NK-92 treated with Interleukin-12 subunit alpha and Interleukin-12 subunit beta, amount 100 ng/mL, for 24 hours (cell line): ENCODE measurements at regions not wholly inside any gene's neighbourhood (a gene's known extent, or its start where the extent isn't known, plus 50 kb on each side); places are given as distances from the start of the nearest gene placed in this dataset.

ENCODE experiments used
- DNase-seq: peaks from one replicate; lab custom pipeline; 2025; lab: John Stamatoyannopoulos, UW

DNA sequence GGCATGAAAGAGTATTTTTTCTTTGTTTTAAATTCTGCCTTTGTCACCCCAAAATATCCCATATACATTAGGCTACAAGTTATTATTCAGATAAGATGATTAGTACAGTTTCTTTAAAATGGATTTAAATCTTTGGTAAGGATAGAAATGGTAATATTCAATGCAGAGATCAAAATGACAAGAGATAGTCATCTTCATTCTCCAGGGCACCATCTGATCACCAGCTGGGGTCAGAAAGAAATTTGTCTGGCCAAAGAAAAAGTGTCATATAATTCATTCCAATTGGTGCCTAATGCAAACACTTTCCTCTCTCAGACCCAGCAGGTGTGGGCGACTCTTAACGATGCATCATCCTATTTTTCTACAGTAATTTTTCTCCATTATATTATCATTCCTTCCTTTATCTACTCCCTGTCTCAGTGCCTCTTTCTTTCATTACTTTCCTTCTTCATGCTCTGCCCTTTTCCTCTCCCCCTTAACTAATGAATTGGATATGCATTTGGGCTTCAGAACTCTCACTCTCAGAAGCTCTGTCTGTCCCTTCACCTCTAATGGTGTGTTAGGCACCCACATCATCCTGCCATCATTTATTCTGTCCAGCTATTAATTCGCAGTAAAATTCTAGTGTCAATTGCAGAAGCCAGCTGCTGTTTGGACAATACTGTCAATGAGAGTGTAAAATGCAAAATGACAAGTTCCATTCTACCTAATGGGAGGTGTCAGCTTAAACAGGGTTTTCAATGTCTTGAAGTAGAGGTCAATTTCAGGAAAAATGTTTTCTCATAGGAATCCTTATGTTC lies 570.5 kb downstream of the TDRD15 start:
- no peak for DNase-seq

DNA sequence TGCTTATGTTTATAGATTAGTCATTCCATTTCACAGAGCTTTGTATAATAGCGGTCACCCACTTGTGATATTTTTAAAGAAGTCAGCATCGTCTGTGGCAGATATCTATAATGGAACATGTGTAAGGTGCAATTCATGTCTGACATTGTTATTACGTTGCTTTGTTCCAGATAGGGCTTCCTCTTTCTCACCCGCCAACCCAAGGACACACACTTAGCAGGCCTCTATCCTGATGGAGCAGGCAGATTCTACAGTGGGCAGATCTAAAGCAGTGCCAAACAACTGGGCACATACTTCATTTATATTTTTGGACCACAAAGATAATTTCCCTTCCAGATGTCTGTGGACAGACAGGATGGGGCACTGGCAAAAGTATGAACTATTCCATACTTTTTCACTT lies 573.1 kb downstream of the TDRD15 start:
- DNase-seq, result no peak

DNA sequence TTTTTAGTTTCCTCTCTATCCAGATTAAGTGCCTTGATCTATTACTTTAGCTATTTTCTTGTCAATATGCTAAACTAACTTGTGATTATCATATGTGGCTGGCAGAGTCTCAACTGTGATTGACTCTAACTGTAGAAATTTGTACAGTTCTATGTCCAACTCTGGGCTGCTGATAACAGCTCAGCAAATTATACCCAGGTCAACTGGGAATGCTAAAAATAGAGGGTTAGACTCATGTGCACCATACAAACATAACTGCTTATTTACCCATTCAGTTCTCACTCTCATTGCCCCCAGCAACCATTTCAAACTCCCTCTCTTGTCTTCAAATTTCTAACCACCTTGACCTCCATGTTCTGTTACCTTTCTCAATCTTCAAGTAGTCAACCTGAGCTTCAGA lies 576.9 kb downstream of the TDRD15 start:
- no peak for DNase-seq

DNA sequence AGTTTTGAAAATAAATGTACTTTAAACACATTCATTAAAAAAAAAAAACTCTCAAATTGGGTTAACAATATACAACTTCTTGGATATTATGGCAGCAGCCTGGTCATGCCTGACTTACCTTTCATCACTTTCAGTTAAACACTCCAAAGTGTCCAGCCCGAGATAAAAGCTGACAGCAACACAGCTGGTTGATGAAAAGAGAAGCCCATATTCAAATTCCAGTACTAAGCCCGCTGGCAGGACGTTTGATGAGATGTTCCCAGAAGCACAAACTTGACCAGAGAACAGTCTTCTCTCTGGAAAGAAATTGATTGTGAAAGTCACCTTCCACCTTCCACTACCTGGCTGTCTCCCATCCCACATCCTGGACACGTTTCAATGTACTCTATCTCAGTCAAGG lies 586.3 kb downstream of the TDRD15 start:
- no peak for DNase-seq

DNA sequence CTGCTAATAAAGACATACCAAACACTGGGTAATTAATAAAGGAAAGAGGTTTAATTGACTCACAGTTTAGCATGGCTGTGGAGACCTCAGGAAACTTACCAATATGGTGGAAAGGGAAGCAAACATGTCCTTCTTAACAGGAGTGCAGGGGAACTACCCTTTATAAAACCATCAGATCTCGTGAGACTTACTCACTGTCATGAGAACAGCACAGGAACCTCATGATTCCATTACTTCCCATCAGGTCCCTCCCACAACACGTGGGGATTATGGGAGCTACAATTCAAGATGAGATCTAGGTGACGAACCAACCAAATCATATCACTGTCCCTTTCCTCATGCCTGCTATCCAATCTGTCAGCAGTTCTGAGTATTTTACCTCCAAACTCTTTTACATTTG lies 586.7 kb downstream of the TDRD15 start:
- no peak for DNase-seq

DNA sequence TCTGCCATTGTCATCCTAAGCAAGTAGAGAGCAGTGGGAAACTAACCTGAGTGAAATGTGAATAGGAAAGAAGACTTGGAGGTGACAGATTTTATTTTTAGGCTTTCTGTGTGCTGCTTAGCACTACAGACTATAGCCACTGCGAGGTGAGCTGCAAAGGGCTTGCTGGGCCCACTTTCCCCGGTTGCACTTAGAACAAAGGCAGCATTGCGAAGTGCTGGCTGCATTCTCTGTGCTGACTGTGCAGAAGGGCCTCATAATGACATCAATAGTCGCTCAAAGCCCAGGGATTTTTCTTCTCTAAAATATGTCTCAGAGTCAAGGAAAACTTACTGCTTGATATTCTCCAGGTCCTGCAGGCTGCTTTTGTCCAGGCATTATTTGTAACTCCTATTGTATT lies 592.1 kb downstream of the TDRD15 start:
- DNase-seq, result no peak

DNA sequence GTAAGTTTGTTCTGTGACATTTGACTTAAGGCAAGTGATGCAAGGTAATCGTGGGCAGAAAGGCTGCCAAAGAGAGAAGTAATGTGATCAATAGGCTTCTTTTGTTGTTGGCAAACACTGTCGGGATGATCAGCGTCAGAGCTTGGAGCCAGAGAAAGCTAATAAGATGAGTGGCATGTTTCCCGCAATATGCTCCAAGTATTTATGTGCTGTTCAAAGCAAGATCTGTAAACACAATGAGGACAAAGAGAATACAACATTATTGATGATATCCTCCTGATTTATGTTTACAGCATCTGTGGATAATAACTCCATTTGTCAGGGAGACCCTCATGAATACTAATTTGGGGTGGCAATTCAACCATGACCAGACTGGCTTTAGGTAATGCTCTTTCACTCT lies 603.3 kb downstream of the TDRD15 start:
- no peak for DNase-seq

DNA sequence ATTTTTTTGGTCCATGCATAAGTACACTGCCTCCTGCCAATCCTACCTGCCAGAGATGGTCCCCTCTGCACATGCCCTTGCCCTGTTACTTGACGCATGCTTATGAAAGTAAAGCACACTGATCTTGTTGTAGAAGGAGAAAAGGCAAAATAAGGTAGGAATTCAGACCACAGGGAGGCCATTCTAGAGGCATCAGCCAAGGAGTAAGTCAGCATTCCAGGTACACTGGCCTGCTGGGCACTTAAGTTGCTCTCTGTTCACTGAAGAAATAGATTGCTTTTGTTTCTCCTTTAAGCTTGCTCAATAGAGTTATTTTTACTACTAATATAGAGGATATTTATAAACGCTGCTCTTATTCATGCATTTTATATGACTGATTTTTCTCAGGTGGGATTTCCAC lies 604.4 kb downstream of the TDRD15 start:
- no peak for DNase-seq

DNA sequence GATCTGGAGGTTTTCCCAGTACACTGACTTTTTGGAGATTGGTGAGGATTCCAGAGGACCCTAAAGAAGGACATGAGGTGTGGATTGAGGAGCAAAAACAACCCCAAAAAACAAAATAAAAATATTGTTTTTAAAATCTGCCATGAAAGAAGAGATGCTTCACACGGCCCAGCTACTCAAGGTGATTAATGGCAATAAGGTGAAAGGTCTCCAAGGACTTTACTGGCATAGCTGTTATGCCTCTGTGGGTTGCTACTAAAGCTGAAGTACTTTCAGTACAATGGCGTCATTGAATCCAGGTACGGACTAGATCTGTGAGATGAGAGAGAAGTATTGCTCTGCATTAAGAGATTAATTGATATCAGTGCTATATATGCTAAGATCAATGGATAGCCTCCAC lies 606.4 kb downstream of the TDRD15 start:
- DNase-seq, result no peak

DNA sequence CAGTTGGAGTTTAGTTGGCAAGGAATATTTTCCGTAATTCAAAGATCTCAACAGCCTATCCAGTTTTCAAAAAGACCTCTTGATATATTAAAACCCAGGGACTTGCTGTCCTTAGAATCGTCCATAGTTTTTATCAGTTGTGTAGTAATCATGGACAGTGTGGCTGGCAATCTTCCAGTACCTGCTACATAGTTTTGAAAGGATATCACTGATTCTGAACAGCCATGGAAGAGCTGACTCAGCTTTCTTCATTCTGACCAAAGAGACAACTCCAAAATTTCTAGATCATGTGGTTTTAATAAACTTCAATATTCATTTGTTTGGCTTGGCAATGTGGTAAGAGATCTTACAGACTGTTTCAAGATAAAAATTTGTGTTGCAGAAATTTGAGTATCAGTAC lies 616.7 kb downstream of the TDRD15 start:
- DNase-seq, result no peak

DNA sequence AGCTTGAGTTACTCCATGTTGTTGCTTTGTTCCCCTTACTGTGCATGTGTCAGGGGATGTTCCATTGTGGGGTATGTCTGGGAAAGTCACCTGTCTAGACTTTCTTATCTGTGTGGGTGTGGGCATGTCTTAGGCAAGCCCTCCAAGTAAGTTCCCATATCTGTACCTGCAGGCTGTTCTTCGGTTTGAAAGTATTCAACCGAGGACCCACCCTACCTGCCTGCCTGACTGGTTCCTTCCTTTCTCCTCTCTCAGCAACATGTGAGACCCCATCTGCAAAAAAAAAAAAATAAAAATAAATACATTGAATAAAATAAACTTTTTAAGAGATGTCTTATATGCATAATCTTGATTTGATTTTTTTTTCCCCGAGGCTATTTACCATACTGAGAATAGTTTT lies 622.7 kb downstream of the TDRD15 start:
- DNase-seq, result no peak

DNA sequence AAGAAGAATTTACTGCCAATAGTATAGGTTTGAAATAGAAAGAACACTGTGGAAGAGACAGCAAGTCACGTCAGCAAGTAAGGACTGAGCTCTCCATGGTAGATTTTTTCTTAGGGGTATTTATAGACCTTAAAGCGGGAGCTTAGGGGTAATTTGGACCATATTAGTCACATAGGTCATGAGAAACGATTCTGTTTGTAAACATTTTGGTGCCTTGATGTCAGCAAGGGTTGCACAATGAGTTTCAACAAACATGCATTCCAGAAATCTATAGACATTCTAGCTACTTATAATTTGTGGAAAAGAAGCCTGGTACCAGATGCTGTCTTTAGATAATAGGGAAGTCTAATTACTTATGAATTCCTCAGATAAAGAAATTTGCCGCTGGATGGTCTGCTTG lies 624.7 kb downstream of the TDRD15 start:
- DNase-seq, result no peak

DNA sequence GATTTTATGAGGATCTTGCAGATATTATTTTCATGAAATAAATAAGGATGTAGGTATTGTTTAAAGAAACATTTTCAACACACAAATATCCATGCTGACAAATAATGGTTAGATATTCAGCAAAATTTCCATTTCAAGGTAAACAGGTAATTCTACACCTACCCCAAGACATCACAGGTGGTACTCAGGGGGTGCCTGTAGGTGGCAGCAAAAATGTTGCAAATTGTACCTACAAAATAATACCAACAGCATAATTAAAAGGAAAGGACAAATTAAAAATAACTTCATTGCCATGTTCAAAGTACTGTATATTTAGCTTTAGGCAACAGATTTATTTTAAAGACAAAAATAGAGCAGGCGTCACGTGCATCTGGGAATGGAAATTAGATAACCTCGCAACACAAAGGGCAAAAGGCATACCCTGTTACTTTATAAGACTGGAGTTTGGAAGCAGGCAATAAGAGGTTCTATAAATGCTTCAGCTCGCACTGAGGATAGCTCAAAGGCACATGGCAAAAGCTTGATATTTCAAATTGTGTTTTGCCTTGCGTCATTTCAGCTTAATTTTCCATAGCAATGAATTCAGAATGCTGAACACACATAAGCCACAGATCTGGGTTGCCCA lies 630.5 kb downstream of the TDRD15 start:
- no peak for DNase-seq

DNA sequence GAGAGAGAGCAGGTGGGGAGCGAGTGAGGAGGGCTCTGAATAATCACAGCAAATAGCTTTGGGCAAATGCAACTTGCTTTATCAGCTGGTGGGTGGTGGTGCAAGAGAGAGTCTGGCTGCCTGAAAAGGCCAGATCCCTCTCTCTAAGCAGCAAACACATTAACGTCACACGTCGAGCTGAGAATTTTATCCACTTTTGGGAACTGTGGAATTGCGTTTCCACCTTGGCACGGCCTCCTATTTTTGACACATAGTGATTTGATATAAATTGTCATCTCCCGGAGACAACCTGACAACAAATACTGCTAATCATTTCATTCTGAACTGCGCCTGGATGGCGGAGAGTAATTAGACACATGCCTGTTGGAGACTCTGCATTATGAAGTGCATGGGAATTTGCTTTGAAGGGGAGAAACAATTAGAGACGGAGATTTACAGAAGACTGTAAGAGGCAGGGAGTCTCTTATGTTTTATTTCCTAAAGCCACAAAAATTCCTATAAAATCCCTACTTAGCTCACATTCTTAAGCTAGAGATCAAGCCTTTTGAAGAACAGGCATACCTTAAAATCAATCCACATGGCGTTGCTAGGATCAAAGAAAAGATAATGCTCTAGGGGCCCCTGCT lies 634.1 kb downstream of the TDRD15 start:
- no peak for DNase-seq

DNA sequence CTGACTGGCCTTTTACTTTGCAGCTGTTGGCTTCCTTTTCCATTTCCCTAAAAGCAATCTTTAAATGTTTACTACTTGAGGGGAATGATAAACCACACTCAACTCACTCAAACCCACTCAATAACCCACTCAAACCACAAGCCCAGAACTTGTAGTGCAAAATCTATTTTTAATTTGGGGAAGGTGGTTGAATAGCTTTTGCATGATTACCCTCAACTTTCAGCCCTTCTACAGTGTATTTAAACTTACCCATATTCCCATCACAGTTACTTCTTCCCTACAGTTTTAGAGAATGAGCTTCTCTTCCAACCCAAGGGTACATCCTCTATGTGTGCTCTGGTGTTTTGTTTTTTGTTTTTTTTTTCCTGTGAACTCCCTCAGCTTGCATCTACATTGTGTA lies 636.1 kb downstream of the TDRD15 start:
- DNase-seq, result no peak

DNA sequence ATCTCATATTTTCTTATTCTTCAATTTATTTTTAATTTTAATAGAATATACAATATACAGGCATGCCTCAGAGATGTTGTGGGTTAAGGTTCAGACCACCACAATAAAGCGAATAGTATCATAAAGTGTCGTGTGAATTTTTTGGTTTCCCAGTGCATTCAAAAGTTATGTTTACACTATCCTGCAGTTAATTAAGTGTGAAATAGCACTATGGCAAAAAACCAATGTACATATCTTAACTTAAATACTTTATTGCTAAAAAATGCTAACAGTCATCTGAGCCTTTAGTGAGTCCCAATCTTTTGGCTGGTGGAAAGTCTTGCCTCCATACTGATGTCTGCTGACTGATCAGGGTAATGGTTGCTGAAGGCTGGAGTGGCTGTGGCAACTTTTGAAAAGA lies 637.6 kb downstream of the TDRD15 start:
- no peak for DNase-seq

DNA sequence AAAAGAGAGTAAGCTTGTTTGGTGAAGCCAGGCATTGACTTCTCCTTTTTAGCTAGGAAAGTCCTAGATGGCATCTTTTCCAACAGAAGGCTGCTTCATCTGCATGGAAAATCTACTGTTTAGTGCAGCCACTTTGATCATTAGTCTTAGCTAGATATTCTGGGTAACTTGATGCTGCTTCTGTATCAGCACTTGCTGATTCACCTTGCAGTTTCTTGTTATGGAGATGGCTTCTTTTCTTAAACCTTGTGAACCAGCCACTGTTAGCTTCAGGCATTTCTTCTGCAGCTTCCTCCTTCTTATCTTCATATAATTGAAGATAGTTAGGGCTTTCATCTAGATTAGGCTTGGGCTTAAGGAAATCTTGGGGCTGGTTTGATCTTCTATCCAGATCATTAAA lies 639.7 kb downstream of the TDRD15 start:
- DNase-seq, result no peak

DNA sequence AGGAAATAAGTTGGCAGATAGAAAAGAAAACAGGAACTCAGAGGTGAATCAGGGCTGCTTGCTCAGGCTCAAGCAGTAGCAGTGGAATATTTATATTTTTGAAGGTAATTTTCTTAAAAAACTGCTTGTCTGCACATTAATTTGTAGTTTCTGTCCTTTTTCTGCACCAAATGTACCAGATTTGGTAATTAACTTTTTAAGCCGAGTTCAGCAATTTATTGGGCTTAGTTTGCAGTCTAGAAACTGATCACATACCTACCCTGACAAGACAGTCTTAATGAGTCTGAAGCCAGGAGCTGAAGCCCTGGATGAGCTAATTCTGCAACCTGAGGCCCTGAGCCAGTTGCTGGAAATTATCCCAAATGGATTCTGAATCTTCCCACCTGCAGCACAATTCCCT lies 647.0 kb downstream of the TDRD15 start:
- no peak for DNase-seq

DNA sequence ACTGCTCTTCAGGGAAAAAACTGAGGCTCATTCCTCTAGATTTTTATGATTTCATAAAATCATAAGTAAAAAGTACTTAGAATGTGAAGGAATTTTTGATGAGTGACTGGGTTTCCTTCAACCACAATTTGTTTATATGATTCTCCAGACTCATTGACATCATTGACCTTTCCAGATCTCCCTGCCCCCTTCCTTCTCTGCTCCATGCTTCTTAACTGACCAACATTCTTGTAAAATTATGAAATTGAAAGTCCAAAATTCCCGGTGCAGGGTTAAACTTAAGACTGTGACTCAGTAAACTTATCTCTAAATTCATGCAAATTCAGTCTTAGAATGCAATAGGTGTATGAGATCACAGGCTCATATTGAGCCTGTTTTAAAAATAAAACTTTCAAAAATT lies 648.9 kb downstream of the TDRD15 start:
- no peak for DNase-seq

DNA sequence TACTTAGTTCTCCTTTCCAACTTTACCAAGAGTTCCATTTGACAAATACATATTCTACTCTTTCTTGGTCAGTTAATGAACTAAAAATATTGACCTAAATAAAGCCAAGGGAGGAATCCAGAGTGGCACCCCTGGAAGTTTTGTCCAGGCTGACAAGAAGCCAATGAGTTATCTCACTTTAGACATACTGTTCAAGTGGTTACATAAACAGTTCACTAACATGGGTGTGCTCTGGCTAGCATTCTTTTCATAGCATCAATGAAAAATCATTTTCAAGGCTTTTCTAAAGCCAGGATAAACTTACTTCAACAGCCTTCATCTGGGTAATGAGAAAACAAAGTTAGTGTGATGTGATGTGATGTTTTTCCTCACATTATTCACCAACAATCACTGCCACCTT lies 649.4 kb downstream of the TDRD15 start:
- DNase-seq, result no peak

DNA sequence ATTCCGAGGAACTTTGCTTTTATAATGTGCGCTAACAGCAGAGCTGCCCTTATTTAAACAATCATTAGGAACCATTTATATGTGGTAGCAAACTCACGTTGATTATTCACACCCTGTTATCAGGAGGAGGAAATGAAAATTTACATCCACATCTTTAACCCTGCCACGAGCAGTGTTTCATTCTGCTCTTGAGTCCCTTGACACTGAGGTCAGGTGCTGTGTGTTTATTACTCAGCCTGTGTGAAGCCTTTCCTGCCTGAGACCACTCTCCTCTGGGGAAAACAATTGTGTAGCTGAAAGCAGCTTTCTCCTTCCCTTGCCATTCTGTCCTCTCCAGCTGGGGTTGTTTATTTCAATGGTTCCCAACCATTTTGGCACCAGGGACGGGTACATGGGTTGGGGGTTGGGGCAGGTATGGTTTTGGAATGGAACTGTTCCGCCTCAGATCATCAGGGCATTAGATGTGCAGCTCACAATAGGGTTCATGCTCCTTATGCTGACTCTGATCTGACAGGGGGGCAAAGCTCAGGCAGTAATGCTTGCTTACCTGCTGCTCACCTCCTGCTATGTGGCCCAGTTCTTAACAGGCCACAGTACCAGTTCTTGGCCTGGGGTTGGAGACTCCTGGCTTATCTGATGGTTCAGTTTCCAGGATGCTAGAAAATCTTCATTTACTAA lies 651.1 kb downstream of the TDRD15 start:
- no peak for DNase-seq

DNA sequence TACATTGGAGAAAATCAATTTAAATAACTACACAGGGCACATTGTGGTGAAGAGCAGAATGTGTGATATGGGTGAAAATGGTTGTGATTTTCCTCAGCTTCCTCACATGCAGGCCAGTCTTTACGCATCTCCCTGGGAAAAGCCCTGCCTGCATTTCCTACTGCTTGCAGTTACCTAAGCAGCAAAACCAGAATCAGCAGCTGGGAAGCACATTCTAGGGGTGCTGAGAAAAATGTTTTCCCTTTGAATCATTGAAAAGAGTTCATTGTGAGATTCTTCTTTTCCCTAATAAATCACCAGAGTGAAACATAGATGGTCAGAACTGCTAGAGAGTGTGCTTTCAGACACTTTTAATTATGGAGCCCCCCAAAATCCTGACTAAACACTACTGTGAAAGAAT lies 656.0 kb downstream of the TDRD15 start:
- no peak for DNase-seq

DNA sequence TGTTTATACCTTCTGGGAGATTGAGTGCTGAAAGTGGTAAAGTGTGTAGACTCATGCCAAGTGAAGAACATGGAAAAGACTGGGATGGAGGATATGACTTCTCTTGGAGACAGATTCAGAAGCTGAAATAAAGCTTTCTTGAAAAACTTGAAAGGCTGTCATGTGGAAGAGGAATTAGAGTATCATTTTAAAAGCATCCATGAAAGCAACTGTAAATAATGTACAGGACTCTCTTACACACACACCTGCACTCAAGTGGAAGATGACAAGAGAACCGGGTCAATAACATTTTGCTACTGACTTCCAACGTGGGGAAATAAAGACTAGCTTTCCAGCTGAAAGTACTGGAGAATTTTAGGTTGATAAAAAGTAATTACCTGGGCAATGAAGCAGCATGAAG lies 658.2 kb downstream of the TDRD15 start:
- DNase-seq, result no peak
